B cell (primary cell): ENCODE measurements at regions not wholly inside any gene's neighbourhood (a gene's known extent, or its start where the extent isn't known, plus 50 kb on each side); places are given as distances from the start of the nearest gene placed in this dataset.

Experiments used
- ATAC-seq: fragments of 200-7000 bp; cut with Tn5 transposase; one replicate; pipeline ENCODE4 v1.10.0; 2021; ENCODE audit warnings: low read depth, mild to moderate bottlenecking, moderate number of reproducible peaks, moderate library complexity
- CTCF ChIA-PET: fragments of 350-600 bp; sonication (Branson Sonifier 250); formaldehyde crosslinking; loops from one replicate; lab custom pipeline; 2021; ENCODE audit warnings: antibody characterized with exemption, inconsistent platforms; lab: Charles Lee
- POLR2A ChIA-PET: fragments of 350-600 bp; sonication (Branson Sonifier 250); formaldehyde crosslinking; loops from one replicate; lab custom pipeline; 2021; ENCODE audit warnings: antibody characterized with exemption; lab: Charles Lee
- DNase-seq: peaks from one replicate; pipeline ENCODE4 v3.0.0; 2013
- H2AFZ ChIP-seq: 2 replicates; pipeline ENCODE4 v1.6.1; 2012; ENCODE audit warnings: mild to moderate bottlenecking, low read depth, low read length; ENCODE audit not compliant: insufficient read depth, poor library complexity, severe bottlenecking
- H3K27ac ChIP-seq, 2 donors: 1 replicate in 1 of 2; 2 replicates in 1 of 2; pipeline ENCODE4 v1.5.1; 2012 to 2013; ENCODE audit warnings: low read length in 2 of 2, mild to moderate bottlenecking in 2 of 2, moderate library complexity in 1 of 2
- H3K27me3 ChIP-seq, 4 experiments: fragments of 200-600 bp in 1 of 4; sonication (generic) in 1 of 4; replicated peaks in 1 of 4; 1 replicate in 2 of 4; 2 replicates in 2 of 4; pipeline versions ENCODE4 v1.6.1 to v1.7.0; 2013 to 2016; ENCODE audit warnings: low read length in 3 of 4, mild to moderate bottlenecking in 2 of 4, mixed read lengths in 1 of 4, moderate library complexity in 1 of 4; ENCODE audit not compliant: insufficient read depth in 4 of 4, control insufficient read depth in 3 of 4; ENCODE audit errors: control extremely low read depth in 1 of 4
- H3K36me3 ChIP-seq, 2 experiments: replicated peaks in 1 of 2; 1 replicate in 1 of 2; 2 replicates in 1 of 2; pipeline versions ENCODE4 v1.6.1 to v1.7.1; 2013; ENCODE audit warnings: low read length in 1 of 2; ENCODE audit not compliant: insufficient read depth in 2 of 2, control insufficient read depth in 1 of 2; ENCODE audit errors: control extremely low read depth in 1 of 2, extremely low read depth in 1 of 2
- H3K4me1 ChIP-seq, 2 donors: fragments of 200-600 bp in 1 of 2; sonication (generic) in 1 of 2; 1 replicate in 1 of 2; 2 replicates in 1 of 2; pipeline versions ENCODE4 v1.5.1 to v1.6.1; 2013 to 2017; ENCODE audit warnings: low read length in 2 of 2; ENCODE audit not compliant: control insufficient read depth in 2 of 2, insufficient read depth in 2 of 2
- H3K4me2 ChIP-seq: replicated peaks from 2 replicates; pipeline ENCODE3; 2012; ENCODE audit warnings: mild to moderate bottlenecking, low read depth, low read length; ENCODE audit not compliant: poor library complexity, severe bottlenecking
- H3K4me3 ChIP-seq, 5 experiments: fragments of 200-600 bp in 1 of 5; sonication (generic) in 1 of 5; 1 replicate in 3 of 5; 2 replicates in 2 of 5; pipeline versions ENCODE4 v1.5.1 to v1.7.0; 2011 to 2016; ENCODE audit warnings: low read length in 4 of 5, mild to moderate bottlenecking in 4 of 5, low read depth in 2 of 5, control low read depth in 1 of 5, moderate library complexity in 1 of 5; ENCODE audit not compliant: insufficient read depth in 1 of 5; ENCODE audit errors: control extremely low read depth in 1 of 5, extremely low read depth in 1 of 5
- H3K79me2 ChIP-seq: fragments of 200-600 bp; sonication (generic); one replicate; pipeline ENCODE4 v1.6.0; 2016; ENCODE audit warnings: low read length; ENCODE audit not compliant: control insufficient read depth, insufficient read depth
- H3K9ac ChIP-seq: fragments of 200-600 bp; sonication (generic); 2 replicates; pipeline ENCODE4 v1.6.1; 2017; ENCODE audit warnings: mild to moderate bottlenecking, low read length, moderate library complexity
- H3K9me3 ChIP-seq, 3 donors: one replicate each; pipeline versions ENCODE4 v1.6.1 to v1.7.1; 2013; ENCODE audit warnings: low read length in 2 of 3; ENCODE audit not compliant: control insufficient read depth in 2 of 3, insufficient read depth in 1 of 3; ENCODE audit errors: control extremely low read depth in 1 of 3
- H4K20me1 ChIP-seq: 2 replicates; pipeline ENCODE4 v1.6.0; 2012; ENCODE audit warnings: mild to moderate bottlenecking, low read length; ENCODE audit not compliant: insufficient read depth, control insufficient read depth, poor library complexity, severe bottlenecking
- H3K27ac Mint-ChIP-seq: one replicate; pipeline ENCODE4 v1.8.0; 2021; ENCODE audit warnings: mixed read lengths
- H3K27me3 Mint-ChIP-seq: one replicate; pipeline ENCODE4 v1.8.0; 2021; ENCODE audit warnings: mixed read lengths
- H3K4me1 Mint-ChIP-seq: one replicate; pipeline ENCODE4 v1.8.0; 2021; ENCODE audit warnings: mixed read lengths
- H3K4me3 Mint-ChIP-seq: one replicate; pipeline ENCODE4 v1.8.0; 2021; ENCODE audit warnings: mixed read lengths
- H3K9me3 Mint-ChIP-seq: one replicate; pipeline ENCODE4 v1.8.0; 2022; ENCODE audit warnings: mixed read lengths; ENCODE audit not compliant: insufficient read depth
- CTCF ChIP-seq: fragments of 200-600 bp; IDR thresholded peaks from one replicate; pipeline ENCODE4 v1.8.0; 2022; ENCODE audit warnings: antibody characterized with exemption, mild to moderate bottlenecking
- EZH2 ChIP-seq: IDR thresholded peaks from 2 replicates; pipeline ENCODE4 v1.6.1; 2012; ENCODE audit warnings: borderline replicate concordance, low read depth, mild to moderate bottlenecking, moderate library complexity, low read length; ENCODE audit not compliant: insufficient read depth, poor library complexity, severe bottlenecking
- WGBS: methylation state at CpG from one replicate; pipeline ENCODE4 v1.1.5; 2013; ENCODE audit warnings: missing lambda C conversion rate; ENCODE audit not compliant: insufficient coverage; 5-methylcytosine and 5-hydroxymethylcytosine counted together
- intact Hi-C: fragments of 100-400 bp; cut with micrococcal nuclease; formaldehyde crosslinking; loops from one replicate; pipeline ENCODE4 v1.10.0; 2022

GRCh38 chr14:94994245-94994644, 163.1 kb downstream of the DICER1 start:
- Mint-ChIP-seq H3K27ac (no peak overlapping the region), H3K9me3 (peaks cover 3% of the 10 kb centered on the region), H3K4me3 (no peak overlapping the region), H3K4me1 (no peaks in the 10 kb centered on the region), H3K27me3 (peaks cover 47% of the 10 kb centered on the region)
- TF ChIP-seq EZH2 (no peak), CTCF (no peak)
- ChIA-PET CTCF (no interaction called here), POLR2A (no interaction called here)
- Histone ChIP-seq H3K36me3 (no peaks in the 10 kb centered on the region), H3K4me2 (no peak overlapping the region), H3K9me3 (no peaks in the 10 kb centered on the region), H3K27ac (no peak overlapping the region), H3K4me3 (no peak overlapping the region), H2AFZ (no peak overlapping the region), H3K27me3 (peaks cover 0 to 15% (median 4%) of the 10 kb centered on the region in 4 experiments), H3K4me1 (no peaks in the 10 kb centered on the region), H4K20me1 (no peaks in the 10 kb centered on the region), H3K79me2 (no peaks in the 10 kb centered on the region), H3K9ac (no peak overlapping the region)
- no CpG with 5 or more reads among the region's 1 CpG for WGBS
- DNase-seq (no peak), ATAC-seq (no peak)
- intact Hi-C loops = no loop called here

- POLR2A ChIA-PET = no interaction called here
- DNase-seq = no peak
- no peaks in the 10 kb centered on the region for H3K4me1 ChIP-seq
These were observed 165.3 kb downstream of the DICER1 start for GRCh38 chr14:94992046-94992445.

More at GRCh38 chr14:94992046-94992445, 165.3 kb downstream of the DICER1 start:
- no peak overlapping the region for H3K27ac ChIP-seq
- Mint-ChIP-seq H3K27ac (no peak overlapping the region), H3K4me1 (no peaks in the 10 kb centered on the region), H3K9me3 (peaks cover 3% of the 10 kb centered on the region), H3K4me3 (no peak overlapping the region), H3K27me3 (peaks cover 43% of the 10 kb centered on the region)
- H3K9me3 ChIP-seq = peaks cover 1 to 4% (median 4%) of the 10 kb centered on the region in 3 donors
- no peak overlapping the region for H3K4me2 ChIP-seq
- TF ChIP-seq EZH2 = no peak
- TF ChIP-seq CTCF = no peak
- H3K9ac ChIP-seq = no peak overlapping the region
- H4K20me1 ChIP-seq = no peaks in the 10 kb centered on the region
- no peaks in the 10 kb centered on the region for H3K36me3 ChIP-seq
- no peak for ATAC-seq
- no peak overlapping the region for H3K4me3 ChIP-seq
- H3K79me2 ChIP-seq = no peaks in the 10 kb centered on the region
- CTCF ChIA-PET = no interaction called here
- H3K27me3 ChIP-seq = peaks cover 0 to 9% (median 2%) of the 10 kb centered on the region in 4 experiments
- H2AFZ ChIP-seq = no peak overlapping the region
- intact Hi-C loops = no loop called here
